Activated CD4-positive, CD25-positive, alpha-beta regulatory T cell (primary cell): ENCODE measurements at regions not wholly inside any gene's neighbourhood (a gene's known extent, or its start where the extent isn't known, plus 50 kb on each side); places are given as distances from the start of the nearest gene placed in this dataset.

Source experiments
- DNase-seq, 4 experiments: peaks; one replicate each; lab custom pipeline; 2025; lab: John Stamatoyannopoulos, UW

DNA sequence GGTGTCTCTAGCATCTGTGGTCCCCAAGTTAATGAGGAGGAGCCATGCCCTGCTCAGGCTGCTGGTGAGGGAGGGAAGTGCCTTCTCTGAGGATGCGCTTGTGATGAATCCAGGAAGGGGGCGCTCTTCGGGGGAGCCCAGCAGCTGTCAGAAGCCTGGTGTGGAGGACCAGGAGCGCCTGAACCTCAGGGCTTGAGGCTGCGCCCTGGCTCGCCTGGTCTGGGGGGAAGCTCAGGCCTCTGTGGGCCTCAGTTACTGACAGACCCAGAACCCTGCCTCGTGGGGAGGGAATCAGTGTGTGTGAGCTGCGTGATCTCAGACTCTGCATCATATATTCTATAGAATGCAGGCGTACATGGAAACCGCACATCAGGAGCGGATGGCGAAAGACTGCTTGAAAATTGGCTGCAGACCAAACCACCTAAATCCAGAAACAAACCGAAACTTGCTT is 126.1 kb downstream of the SEC14L1 start:
- DNase-seq = no peak

DNA sequence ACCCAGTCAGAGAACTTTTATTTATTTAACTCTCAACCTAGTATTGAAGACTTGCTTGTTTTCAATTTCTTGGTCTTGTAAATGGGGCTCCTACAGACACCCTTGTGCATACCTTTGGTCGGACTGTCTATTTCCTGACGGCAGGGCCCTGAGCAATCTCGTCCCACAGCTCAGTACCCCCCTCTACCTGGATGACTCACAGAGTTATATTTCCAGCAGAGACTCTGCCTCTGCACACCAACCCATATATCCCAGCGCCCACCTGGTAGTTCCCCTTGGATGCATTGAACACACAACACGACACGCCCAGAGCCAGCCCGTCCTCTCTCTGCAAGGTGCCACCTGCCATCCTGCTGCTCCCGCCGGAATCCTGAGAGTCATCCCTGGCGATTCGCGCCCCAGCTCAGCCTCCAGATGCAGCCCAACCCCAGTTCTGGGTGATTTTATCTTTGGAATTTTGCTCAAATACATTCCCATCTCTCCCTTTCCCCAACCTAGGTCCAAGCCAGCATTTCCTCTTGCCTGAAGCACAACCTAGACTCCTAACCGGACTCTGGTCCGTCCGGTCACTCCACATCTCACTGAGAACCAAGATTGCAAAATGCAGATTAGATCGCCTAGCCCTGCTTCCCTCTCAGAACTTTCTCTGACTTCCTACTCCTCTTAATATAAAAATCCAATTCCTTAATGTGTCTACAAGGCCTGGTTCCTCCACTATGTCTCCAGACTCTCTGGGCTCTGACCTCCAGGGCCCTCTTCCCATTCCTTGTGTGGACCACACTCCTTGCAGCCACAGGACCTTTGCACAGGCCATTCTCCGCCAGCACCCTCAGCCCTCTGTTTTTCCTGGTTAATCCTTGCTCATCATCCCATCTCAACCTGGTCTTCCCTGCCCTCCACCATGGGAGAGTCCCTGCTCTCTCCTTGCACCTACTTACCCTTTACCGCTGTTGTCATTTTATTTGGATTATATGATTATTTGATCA is 129.2 kb downstream of the SEC14L1 start:
- no peak for DNase-seq

DNA sequence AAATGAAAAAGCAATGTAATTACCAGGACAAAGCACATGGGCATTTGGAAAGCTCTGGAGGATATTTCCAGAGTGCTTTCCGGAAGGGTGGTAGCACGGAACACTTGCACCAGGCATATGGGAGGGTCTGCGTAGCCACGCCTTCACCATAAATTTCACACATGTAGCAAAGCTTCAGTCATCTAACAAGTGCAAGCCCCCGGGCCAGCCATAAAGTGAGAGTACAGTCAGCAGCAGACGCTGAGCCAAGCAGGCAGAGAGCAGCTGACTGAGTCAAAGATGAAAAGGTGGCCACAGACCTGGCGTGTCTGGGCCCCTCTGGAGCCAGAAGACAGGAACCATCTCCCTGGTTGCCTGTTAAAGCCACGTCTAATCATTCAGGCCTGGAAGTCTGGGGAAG is 130.6 kb downstream of the SEC14L1 start:
- DNase-seq = no peak

DNA sequence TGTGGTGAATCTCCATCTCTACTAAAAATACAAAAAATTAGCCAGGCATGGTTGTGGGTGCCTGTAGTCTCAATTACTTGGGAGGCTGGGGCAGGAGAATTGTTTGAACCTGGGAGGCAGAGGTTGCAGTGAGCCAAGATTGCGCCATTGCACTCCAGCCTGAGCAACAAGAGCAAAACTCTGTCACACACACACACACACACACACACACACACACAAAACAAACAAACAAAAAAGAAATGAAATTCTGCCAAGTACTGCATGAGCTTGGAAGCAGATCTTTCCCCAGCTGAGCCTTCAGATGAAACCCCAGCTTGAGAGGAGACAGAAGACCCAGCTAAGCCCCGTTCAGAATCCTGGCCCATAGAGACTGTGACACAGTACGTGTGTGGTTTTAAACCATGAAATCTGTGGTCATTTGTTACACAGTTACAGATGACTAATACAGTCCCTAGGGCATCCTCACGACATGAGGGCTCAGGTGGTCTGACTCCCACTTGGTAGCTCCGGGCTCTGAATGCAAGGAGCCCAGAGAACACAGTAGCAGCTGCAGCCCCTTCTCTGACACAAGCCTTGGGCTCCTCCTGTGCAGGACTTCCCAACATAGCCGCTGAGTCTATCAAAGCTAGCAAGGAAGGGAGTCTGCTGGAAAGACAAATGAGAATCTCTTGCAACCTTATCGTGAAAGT is 132.8 kb downstream of the SEC14L1 start:
- no peak for DNase-seq

DNA sequence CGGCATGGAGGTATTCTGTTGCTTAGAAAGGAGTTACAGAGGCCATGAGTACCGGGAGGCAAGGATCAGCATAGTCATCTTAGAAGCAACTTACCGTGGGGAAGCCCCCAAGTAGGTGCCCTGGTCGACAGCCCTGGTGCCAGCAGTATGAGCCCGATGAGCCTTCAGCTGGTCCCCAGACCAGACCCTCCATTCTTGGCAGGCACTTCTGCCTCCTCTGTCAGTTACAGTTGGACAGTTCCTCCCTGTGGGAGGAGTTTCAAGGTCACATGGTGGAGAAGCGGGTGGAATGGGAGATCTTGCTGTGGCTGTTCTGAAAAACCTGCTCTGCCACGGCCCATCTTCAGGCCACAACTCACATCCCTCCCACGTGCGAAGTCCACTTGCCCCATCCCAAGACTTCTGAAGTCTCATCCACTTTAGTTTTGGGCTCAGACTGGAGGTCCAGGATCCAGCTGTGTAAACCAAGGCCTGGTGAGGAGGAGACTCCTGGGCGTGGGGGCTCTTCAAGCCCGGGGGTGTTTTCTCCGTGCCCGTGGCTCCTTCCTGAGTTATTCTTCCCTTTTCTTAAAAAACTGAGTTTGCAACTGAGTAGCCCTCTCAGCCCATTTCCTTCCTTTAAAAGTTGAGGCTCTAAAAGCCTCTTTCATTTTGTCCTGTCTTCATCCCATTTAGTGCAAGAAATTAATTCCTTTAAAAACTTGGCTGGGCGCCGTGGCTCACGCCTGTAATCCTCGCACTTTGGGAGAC is 133.5 kb downstream of the SEC14L1 start:
- no peak for DNase-seq

DNA sequence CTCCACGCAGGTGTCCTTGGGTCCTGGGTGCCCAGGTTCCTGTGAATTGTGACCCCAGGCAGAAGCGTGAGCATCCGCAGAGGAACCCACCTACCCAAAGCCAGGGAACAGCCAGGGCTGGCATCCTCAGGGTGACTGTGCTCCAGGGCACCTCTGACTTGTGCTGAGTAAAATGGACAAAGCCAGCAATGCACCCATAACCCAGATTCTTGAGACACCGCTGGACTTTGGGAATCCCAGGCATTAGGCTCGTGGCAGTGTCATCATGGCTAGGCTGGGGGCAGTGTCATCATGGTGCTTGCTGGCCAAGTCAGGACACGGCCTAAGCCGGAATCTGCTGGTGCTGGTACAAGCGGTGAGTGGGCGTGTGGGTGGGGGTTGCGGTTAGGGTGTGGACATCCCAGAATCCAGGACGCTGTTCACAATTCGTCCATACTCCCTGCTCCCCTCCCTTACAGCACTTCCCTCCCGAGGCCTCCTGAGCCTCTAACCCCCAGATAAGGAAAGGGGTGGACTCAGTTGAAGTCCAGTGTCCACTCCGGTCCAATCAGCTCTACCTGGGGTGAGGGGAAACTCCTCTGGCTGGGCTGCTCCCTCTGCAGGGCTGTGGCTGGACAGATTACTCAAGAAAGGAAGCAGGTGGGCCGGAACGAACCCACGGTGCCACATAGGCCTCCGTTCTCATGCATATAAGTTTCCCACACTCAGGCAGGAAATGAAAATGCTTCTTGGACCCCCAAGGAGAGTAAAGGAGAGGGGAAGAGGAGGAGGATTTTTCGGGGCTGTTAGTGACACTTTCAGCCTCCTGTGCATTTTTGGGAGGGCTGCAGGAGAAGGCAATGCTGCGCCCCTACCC is 138.9 kb downstream of the SEC14L1 start:
- DNase-seq = no peak

DNA sequence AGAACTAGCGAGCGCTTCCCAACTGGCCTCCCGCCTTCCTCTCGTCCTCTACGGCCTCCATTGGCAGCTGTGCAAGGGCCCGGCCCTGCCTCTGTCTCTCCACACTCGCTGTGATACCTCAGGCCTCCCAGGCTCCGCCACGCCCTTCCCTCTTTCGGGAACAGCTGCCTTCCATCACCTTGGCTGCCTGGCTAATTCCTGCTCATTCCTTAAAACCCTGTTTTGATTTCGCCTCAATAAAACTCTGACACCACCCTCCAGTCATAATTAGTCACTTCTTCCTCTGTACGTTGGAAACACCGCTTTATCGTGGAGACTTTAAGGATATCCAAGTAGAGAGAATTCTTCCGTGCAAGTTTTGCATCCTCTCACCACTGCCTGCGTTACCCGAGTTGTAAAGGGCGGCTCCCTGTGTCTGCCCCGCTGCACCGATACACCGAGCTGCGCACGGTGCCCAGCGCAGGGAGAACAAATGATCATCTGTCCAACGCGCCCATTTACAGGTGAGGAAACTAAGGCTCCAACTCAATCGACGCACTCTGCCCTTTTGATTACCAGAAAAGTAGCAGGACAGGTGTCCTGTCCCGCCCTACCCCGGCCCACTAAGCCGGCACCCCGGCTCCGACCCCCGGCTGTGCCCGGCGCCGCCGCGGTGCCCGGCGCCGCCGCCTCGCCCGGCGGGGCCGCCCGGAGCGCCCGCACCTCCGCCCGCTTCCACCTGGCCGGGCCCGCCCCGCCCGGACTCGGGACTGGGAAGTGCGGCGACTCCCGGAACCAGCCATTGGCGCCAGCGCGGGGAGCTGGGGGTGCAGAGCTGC is 139.7 kb downstream of the SEC14L1 start:
- no peak for DNase-seq

DNA sequence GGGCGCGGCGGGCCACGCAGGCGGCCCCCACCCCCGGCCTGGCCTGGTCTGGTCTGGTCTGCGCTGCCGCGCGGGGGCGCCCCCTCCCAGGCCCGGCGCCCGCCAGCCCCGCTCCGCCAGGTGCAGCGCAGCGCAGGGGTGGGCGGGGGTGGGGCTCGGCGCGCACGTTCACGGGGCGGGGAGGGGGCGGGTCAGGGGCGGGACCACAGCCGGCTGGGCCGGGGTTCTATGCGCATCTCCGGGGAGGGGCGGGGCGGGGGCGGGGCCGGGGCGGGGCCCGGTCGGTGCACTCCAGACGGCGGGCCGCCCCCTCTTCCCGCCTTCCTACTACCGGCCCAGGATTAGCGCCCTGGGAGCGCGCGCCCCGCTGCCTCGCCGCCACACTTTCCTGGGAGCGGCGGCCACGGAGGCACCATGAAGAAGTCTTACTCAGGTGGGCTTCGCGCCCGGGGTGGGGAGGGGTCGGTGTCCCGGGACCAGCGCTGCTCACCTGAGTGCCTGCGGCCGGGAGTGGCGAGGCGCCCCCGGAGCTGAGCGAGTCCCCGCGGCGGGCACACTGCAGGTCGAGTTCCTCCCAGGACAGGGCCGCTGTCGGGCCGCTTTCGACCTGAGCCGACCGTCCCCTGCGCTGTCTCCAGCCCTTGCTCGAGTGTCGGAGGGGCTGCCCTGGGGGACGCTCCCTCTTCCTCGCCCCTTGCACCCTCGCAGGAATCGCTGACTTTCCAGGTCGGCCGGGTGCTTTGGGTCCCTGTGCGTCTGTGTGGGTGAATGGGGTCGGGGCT is 140.5 kb downstream of the SEC14L1 start:
- peak in 3 of 4 experiments; percentile 33 to 55 (median 37) for DNase-seq

DNA sequence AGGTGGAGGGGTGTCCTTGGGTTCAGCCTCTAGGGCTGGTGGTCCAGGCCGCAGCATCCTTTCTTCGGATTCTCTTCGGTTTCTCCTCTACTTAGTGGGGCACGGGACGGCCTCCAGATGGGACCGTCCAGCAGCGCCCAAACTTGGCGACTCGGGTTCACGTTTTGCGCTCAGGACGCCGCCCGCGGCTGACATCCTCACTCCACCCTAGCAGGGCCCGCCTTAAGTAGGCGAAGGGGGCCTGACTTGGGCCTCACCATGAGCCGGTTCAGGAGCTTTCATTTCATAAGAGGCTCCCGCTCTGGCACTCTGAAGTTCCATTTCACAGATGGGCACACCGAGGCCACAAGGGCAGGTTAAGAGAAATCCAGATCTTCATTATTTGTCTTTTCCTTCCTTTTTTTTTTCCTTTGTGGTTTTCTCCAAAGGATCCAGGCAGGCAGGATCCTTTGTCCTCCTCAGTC is 141.2 kb downstream of the SEC14L1 start:
- DNase-seq = no peak

DNA sequence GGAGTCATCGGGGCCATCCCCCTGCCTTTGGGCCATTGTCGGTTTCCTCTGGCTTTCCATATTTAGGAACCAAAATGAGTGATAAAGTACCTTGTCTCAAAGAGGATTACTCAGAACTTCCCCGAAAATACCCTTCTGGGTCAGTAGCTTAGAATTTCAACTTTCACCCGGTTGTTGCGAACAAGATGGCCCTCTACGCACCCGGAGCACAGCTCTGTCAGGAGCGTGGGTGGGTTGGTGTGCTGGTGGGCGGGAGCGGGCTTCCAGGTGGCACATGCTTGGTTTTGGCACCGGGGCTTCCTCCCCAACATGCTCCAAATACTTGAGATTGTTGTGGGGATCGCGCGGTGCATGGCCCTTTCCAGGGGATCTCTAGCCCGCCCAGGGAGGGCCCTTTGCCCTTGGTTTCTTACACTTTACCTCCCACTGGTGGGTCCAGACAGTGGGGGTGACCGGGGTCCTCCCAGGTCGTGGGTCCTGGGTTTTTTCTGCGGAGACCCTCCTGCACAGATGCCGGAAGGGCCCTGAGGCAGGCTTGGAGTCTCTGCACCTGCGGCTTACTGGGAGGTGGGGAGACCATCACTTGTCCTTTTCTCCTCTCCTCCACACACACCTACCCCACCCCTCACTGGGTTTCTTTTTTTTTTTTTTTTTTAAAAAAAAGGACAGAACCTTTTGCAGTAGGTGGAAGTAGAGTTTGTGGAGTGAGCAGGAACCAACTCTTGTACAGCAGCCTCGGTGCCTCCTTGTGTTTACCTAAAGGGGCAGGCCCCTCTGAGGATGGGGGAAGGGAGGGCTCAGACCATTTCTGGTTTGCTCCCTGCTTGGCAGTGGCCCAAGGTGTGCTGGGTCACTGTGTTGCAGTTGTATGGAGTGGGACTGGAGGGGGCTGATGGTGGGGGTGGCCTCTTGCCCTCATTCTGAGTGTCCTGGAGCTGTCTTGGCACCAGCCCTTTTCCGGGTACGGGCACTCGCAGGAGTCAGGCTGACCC is 142.1 kb downstream of the SEC14L1 start:
- DNase-seq = no peak

DNA sequence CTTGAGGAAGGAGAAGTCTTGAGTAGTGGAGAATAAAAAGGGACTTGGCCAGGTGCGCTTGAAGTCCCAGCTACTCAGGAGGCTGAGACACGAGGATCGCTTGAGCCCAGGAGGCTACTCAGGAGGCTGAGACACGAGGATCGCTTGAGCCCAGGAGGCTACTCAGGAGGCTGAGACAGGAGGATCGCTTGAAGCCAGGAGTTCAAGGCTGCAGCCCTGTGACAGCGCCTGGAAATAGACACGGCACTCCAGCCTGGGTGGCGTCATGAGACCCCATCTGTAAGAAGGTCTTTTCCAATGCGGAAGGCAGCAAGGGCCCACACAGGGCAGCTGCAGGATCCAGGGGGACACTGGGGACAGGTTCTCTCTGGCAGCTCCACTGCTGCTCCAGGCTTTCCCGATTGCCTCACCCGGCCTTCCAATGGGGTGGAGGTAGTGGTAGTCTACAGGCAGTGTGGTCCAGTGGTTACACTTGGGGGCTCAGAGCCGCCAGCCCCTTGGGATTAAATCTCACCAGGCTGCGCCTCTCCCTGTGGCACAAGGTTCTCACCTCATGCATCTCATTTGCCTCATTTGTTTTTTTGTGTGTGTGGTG is 143.4 kb downstream of the SEC14L1 start:
- DNase-seq = no peak

DNA sequence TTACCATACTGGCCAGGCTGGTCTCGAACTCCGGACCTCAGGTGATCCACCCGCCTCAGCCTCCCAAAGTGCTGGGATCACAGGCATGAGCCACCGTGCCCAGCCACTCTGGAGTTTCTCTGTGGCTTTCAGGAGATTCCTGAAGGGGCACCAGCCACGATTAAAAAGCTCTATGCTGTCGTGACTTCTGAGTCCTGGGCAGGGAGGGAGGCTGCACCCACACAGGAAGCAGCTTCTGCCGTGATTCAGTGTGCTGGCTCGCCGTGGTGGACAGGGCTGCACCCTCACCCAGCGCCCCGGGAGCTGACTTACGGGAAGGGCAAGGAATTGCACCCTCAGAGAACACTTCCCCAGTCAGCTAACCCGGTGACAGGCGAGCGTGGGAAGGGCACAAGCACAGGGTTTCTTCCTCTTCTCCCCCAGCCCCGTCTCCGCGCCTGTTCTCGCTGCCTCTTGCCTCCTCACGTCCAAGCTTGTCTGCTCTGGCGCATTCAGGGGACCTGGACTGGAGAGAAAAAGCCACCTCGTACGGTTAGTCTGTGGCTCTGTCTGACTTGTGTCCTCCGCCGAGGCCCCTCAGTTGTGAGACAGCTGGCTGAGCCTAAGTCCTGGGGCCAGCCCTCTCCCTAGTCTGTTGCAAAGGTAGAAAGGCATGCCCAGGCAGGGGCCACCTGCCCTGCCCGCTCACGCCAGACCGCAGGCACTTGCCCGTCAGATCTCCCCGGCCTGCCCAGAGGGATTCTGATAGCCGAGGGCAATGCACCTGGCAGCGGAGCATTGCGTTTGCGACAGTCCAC is 145.0 kb downstream of the SEC14L1 start:
- DNase-seq = no peak

DNA sequence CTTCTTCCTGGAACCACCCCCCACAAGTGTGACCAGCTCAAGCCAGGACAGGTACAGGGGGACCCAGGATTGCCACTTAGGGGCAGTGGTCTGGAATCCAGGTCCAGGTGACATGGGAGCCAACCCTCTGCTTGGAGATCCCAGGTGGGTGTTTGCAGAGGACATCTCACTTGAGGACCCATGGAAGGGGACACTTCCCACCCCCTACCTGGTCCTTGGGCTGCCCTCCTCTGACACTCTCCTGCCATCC is 145.5 kb downstream of the SEC14L1 start:
- DNase-seq = no peak

DNA sequence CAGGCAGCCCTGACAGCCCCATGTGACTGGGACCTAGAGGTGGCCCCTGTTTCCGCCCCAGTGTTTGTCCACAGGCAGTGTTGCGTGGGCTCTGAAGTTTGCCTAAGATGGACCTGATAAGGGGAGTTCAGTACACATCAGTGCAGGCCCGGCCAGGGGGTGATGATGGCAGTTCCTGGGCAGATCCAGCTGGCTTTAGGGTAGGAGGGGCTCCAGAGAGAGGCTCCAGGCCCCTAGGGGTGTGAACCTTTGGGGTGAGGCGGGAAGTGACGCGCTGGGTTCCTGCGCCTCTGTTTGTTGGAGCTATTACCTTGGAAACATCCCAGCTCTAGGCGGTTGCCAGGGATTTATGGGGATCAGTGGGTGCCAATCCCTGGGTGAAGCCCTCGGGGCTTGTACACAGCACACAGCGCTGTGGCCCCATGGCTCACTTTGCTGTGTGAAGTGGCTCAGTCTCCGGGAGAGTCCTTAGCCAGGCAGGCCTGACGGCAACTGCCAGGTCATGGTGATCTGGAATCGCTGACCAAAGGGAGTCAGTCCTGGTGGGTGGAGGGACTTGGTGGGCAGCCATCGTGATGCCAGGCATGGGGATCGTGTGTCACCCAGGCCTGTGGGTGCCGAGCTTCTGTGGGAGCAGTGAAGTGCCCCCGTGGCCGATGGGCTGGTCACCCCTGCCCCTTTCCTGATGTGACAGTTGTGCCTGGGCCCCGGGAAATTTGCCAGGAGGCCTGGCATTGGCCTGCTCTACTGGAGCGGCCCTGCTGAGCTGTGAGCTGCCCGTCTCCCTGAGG is 146.1 kb downstream of the SEC14L1 start:
- DNase-seq = no peak

DNA sequence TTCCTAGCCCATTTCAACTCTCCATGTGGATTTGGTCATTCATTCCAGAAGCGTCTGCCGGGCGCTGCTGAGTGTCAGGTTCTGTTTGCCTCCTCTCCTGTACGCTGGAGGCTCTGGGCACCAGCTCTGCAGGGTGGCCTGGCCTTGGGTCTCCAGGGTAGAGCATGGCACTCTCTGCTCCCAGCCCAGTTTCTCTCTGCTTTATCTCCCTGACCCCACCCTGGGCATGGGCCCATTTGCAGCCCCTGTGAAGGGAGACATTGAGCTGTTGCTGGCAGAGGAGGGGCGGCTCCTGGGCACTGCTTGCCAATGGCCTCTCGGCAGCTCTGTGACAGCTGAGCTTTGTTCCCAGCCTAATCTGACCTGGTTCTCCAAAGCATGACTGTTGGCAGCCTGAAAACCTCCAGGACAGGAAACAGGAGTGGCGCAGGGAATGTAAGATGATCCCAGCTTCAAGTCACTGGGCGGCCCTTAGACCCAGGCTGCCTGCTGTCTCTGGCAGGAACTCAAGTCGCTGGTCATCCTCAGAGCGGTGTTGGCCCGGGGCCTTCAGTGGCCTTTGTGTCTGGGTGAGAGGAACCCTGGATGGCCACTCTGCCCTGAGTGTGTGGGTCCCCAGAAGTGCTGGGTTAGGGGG is 146.8 kb downstream of the SEC14L1 start:
- DNase-seq = no peak

DNA sequence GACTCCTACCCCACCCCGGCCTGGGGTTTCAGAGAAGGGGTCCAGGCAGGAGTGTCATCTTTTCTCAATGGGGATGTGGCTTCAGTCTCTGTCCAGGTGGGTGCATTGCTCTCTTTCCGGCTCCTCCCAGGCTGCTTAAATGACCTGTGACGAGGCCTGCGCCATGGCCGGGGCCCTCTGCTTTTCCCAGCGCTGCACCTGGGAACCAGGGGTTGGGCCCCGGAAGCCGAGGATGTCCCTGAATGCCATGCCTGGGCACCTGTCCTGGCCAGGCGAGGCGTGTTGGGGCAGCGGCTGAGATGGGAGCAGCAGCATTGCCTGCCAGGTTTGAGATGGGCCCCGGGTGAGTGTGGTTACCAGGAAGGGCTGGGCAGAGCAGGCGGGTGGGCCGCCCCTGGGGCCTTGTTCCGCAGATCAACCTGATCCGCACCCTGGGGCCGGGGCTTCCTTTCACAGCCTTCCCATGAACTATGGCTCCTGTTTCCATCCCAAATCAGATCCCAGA is 147.4 kb downstream of the SEC14L1 start:
- DNase-seq = no peak
